ENCODE measurements at regions not wholly inside any gene's neighbourhood (a gene's known extent, or its start where the extent isn't known, plus 50 kb on each side); places are given as distances from the start of the nearest gene placed in this dataset.

GRCh38 chr2:226526716-226527115 is 272.9 kb downstream of the IRS1 start:
- Mint-ChIP-seq H3K4me1 (no peaks in the 10 kb centered on the region), H3K27me3 (ENCODE audit: low read depth) (no peaks in the 10 kb centered on the region; the same call in 1 of the 2 replicates), H3K4me3 (no peak overlapping the region), H3K27ac (no peak overlapping the region), H3K9me3 (peaks cover 0 to 2% of the 10 kb centered on the region in 2 experiments; a peak in 2 of 5 replicates), H3K36me3 (ENCODE audit: insufficient read depth in 1 of 3, low read depth in 3 of 3) (no peaks in the 10 kb centered on the region; a peak in 1 of 7 replicates)
- no peaks in the 10 kb centered on the region for H4K20me1 ChIP-seq (ENCODE audit: control insufficient read depth, insufficient read depth, insufficient read length)
- no peak overlapping the region for H2AK5ac ChIP-seq (ENCODE audit: insufficient read length, low read length)
- H3K23me2 ChIP-seq (ENCODE audit: insufficient read length, low read depth, low read length, poor library complexity, severe bottlenecking) = no peaks in the 10 kb centered on the region
- no peak overlapping the region for H4K8ac ChIP-seq (replicated peaks; ENCODE audit: insufficient read length, low read depth, low read length)
- H3K56ac ChIP-seq (ENCODE audit: insufficient read length, low read depth, low read length) = no peak overlapping the region
- DNase-seq = no peak
- H3K79me2 ChIP-seq (ENCODE audit: insufficient read depth, low read length) = no peaks in the 10 kb centered on the region
- no CpG with 5 or more reads among the region's 3 CpGs for WGBS (ENCODE audit: extremely low coverage, insufficient read length, low lambda C conversion rate)
- no peak overlapping the region for H2BK120ac ChIP-seq (ENCODE audit: low read depth, low read length, poor library complexity, severe bottlenecking)
- no peaks in the 10 kb centered on the region for H3K79me1 ChIP-seq (ENCODE audit: insufficient read depth, low read depth, low read length, poor library complexity, severe bottlenecking)
- H3K9me3 ChIP-seq (ENCODE audit: control insufficient read depth, low read depth, low read length) = no peaks in the 10 kb centered on the region
- no peak overlapping the region for H3K27ac ChIP-seq (ENCODE audit: insufficient read length, low read depth, low read length)
- H2BK5ac ChIP-seq (ENCODE audit: insufficient read length, low read length) = no peak overlapping the region
- no peak for TF ChIP-seq CTCF (conservative IDR thresholded peaks at IDR 0.05)
- no peak overlapping the region for H3K4ac ChIP-seq (ENCODE audit: low read depth, low read length)
- H3K18ac ChIP-seq (ENCODE audit: insufficient read length, low read depth, low read length) = no peak overlapping the region
- no peak overlapping the region for H3K23ac ChIP-seq (ENCODE audit: insufficient read length, low read depth, low read length)
- H3K14ac ChIP-seq (ENCODE audit: insufficient read depth, low read length) = no peak overlapping the region
- no peak overlapping the region for H2AFZ ChIP-seq (ENCODE audit: low read length)
- no peak overlapping the region for H4K91ac ChIP-seq (ENCODE audit: insufficient read length, low read depth, low read length)
- no peak overlapping the region for H3K4me2 ChIP-seq (ENCODE audit: insufficient read depth, insufficient read length, low read length)
- no peaks in the 10 kb centered on the region for H3K27me3 ChIP-seq (ENCODE audit: insufficient read depth, low read length)
- no peak overlapping the region for H4K5ac ChIP-seq (ENCODE audit: insufficient read length, low read depth, low read length)
- no peak overlapping the region for H2BK20ac ChIP-seq (ENCODE audit: low read depth, low read length, poor library complexity, severe bottlenecking)
- no peak overlapping the region for H3T11ph ChIP-seq (ENCODE audit: low read length)
- H2BK12ac ChIP-seq (ENCODE audit: insufficient read length, low read depth, low read length) = no peak overlapping the region
- no peaks in the 10 kb centered on the region for H3K4me1 ChIP-seq (ENCODE audit: insufficient read depth, low read length)
- no peak overlapping the region for H2BK15ac ChIP-seq (ENCODE audit: low read depth, low read length)
- no peak overlapping the region for H3K9ac ChIP-seq (ENCODE audit: extremely low read depth, insufficient read length, low read length)

All from H9 (cell line).